ENCODE measurements at regions not wholly inside any gene's neighbourhood (a gene's known extent, or its start where the extent isn't known, plus 50 kb on each side); places are given as distances from the start of the nearest gene placed in this dataset.

- H3K36me3 ChIP-seq = no peaks in the 10 kb centered on the region
- FAIRE-seq (no peak), ATAC-seq (no peak), DNase-seq (no peak)
- intact Hi-C loops (cut with DNase I) = no loop called here
- no peak overlapping the region for H3K4me3 ChIP-seq
- H3K27ac ChIP-seq = no peak overlapping the region
- 77 to 86% methylated on average over 1 of the region's 1 CpG for WGBS, 2 donors
- no peak for TF ChIP-seq CTCF (IDR thresholded peaks at IDR 0.05)
- H3K9me3 ChIP-seq = no peaks in the 10 kb centered on the region
- H3K4me1 ChIP-seq = no peaks in the 10 kb centered on the region
- no peaks in the 10 kb centered on the region for H3K27me3 ChIP-seq
Measured at GRCh38 chr7:109127145-109127544, 557.5 kb downstream of the DNAJB9 start.

GRCh38 chr7:109131141-109131540 is 561.5 kb downstream of the DNAJB9 start:
- TF ChIP-seq CTCF (IDR thresholded peaks at IDR 0.05) = no peak

GRCh38 chr7:109136893-109137292 is 567.2 kb downstream of the DNAJB9 start:
- Histone ChIP-seq H3K9me3 (no peaks in the 10 kb centered on the region), H3K27ac (no peak overlapping the region), H3K4me3 (no peak overlapping the region), H3K4me1 (no peaks in the 10 kb centered on the region), H3K27me3 (no peaks in the 10 kb centered on the region), H3K36me3 (no peaks in the 10 kb centered on the region)
- intact Hi-C loops (cut with DNase I) = no loop called here
- 74 to 89% methylated on average over 3 of the region's 3 CpGs for WGBS, 2 donors
- FAIRE-seq (no peak), ATAC-seq (no peak), DNase-seq (no peak)
- TF ChIP-seq CTCF (IDR thresholded peaks at IDR 0.05) = no peak

More at GRCh38 chr7:109131141-109131540, 561.5 kb downstream of the DNAJB9 start:
- FAIRE-seq = no peak
- Histone ChIP-seq H3K9me3 (no peaks in the 10 kb centered on the region), H3K4me3 (no peak overlapping the region), H3K27me3 (no peaks in the 10 kb centered on the region), H3K27ac (no peak overlapping the region), H3K36me3 (no peaks in the 10 kb centered on the region), H3K4me1 (no peaks in the 10 kb centered on the region)
- no peak for ATAC-seq
- no peak for DNase-seq
- 42 to 46% methylated on average over 1 of the region's 1 CpG for WGBS, 2 donors
- intact Hi-C loops (cut with DNase I) = no loop called here

- 17 to 23% methylated on average over 2 of the region's 2 CpGs for WGBS, 2 donors
- DNase-seq = no peak
- H3K27me3 ChIP-seq = no peaks in the 10 kb centered on the region
- H3K9me3 ChIP-seq = no peaks in the 10 kb centered on the region
- FAIRE-seq = no peak
- no peak for ATAC-seq
- no peak overlapping the region for H3K4me3 ChIP-seq
- no peak overlapping the region for H3K27ac ChIP-seq
- no peaks in the 10 kb centered on the region for H3K4me1 ChIP-seq
- no peak for TF ChIP-seq CTCF (IDR thresholded peaks at IDR 0.05)
- no peaks in the 10 kb centered on the region for H3K36me3 ChIP-seq
- intact Hi-C loops (cut with DNase I) = no loop called here
Measured at GRCh38 chr7:109154748-109155147, 585.1 kb downstream of the DNAJB9 start.

GRCh38 chr7:109158246-109158645 is 588.6 kb downstream of the DNAJB9 start:
- 67 to 73% methylated on average over 3 of the region's 3 CpGs for WGBS, 2 donors
- Histone ChIP-seq H3K27me3 (no peaks in the 10 kb centered on the region), H3K27ac (no peak overlapping the region), H3K9me3 (no peaks in the 10 kb centered on the region), H3K4me3 (no peak overlapping the region), H3K36me3 (no peaks in the 10 kb centered on the region), H3K4me1 (no peaks in the 10 kb centered on the region)
- no peak for ATAC-seq
- FAIRE-seq = no peak
- DNase-seq = no peak
- intact Hi-C loops (cut with DNase I) = no loop called here
- TF ChIP-seq CTCF (IDR thresholded peaks at IDR 0.05) = no peak

Measured in pancreas (tissue), 10 donors.